Transverse colon (tissue), 4 donors: ENCODE measurements at regions not wholly inside any gene's neighbourhood (a gene's known extent, or its start where the extent isn't known, plus 50 kb on each side); places are given as distances from the start of the nearest gene placed in this dataset.

Experiments used
- DNase-seq: peaks from one replicate; pipeline ENCODE4 v3.0.0-alpha.2; 2019
- H3K27ac ChIP-seq, 4 donors: fragments of 200-600 bp; sonication (generic); 2 replicates each; pipeline ENCODE4 v1.5.1; 2016 to 2018; ENCODE audit warnings: inconsistent platforms in 4 of 4
- H3K27me3 ChIP-seq: fragments of 200-600 bp; sonication (generic); 2 replicates; pipeline ENCODE4 v1.5.1; 2017; ENCODE audit warnings: inconsistent platforms
- H3K36me3 ChIP-seq, 4 donors: fragments of 200-600 bp; sonication (generic); 2 replicates each; pipeline ENCODE4 v1.5.1; 2017 to 2019; ENCODE audit warnings: inconsistent platforms in 4 of 4
- H3K4me1 ChIP-seq, 4 donors: fragments of 200-600 bp; sonication (generic); 2 replicates each; pipeline ENCODE4 v1.5.1; 2017 to 2020; ENCODE audit warnings: inconsistent platforms in 4 of 4
- H3K4me3 ChIP-seq, 4 donors: fragments of 200-600 bp; sonication (generic); 1 replicate in 1 of 4; 2 replicates in 3 of 4; pipeline versions ENCODE4 v1.5.1 to v1.6.1; 2017 to 2019; ENCODE audit warnings: inconsistent platforms in 4 of 4
- H3K9me3 ChIP-seq, 2 donors: fragments of 200-600 bp; sonication (generic); 2 replicates each; pipeline ENCODE4 v1.5.1; 2017 to 2019; ENCODE audit warnings: inconsistent platforms in 2 of 2
- EP300 ChIP-seq: sonication (generic); formaldehyde crosslinking; IDR thresholded peaks from one replicate; pipeline ENCODE4 v1.6.1; 2017; ENCODE audit warnings: antibody characterized with exemption, low read depth
- POLR2A ChIP-seq: fragments of 450-650 bp; IDR thresholded peaks from one replicate; pipeline ENCODE4 v1.6.1; 2016; ENCODE audit warnings: antibody characterized with exemption, mild to moderate bottlenecking, moderate library complexity
- POLR2AphosphoS5 ChIP-seq, 3 donors: sonication (generic); formaldehyde crosslinking; IDR thresholded peaks; one replicate each; pipeline ENCODE4 v1.6.1; 2016; ENCODE audit warnings: antibody characterized with exemption in 3 of 3
- WGBS, 2 donors: methylation state at CpG; one replicate each; pipeline ENCODE4 v1.1.5; 2018; ENCODE audit warnings: low coverage in 1 of 2; 5-methylcytosine and 5-hydroxymethylcytosine counted together
- in situ Hi-C, 4 donors: fragments of 200-750 bp; cut with MboI; loops; one replicate each; pipeline versions ENCODE4 v1.15.0 to v1.15.1; 2017; ENCODE audit warnings: low sequenced_read_pairs in 3 of 4, low pct_ligation_motif_present in 1 of 4, low pct_unique_long_range_greater_than_20kb in 1 of 4
- intact Hi-C: fragments of 100-400 bp; cut with DNase I; formaldehyde crosslinking; loops from one replicate; pipeline ENCODE4 v1.15.1; 2023; ENCODE audit warnings: low total_unique reads
- TF ChIP-seq, protein P1 (sequence below), 5 experiments: fragments of 200-600 bp in 3 of 5; fragments of 450-650 bp in 2 of 5; sonication (generic) in 3 of 5; IDR thresholded peaks; 1 replicate in 2 of 5; 2 replicates in 3 of 5; pipeline ENCODE4 v1.5.1; 2016 to 2017; ENCODE audit warnings: antibody characterized with exemption in 5 of 5, inconsistent platforms in 3 of 5, mild to moderate bottlenecking in 2 of 5, moderate library complexity in 1 of 5

DNA sequence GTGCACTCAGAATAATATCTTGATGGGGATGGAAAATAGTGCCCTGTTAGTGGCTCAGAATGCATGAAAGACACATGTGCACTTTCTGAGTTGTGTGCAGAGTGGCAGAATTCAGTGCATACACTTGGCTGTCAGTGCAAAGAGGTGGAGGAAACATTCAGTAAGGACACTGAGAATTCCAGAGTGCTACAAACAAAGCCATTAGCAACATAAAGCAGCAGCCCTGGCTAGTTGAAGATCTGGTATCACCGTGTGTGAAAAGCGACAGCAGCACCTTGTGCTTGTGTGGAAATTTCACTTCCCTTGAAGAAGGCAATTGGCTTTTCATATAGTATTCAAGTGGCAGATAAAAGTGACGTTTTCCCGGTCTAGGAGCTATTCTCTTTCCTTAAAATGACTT is 810.4 kb downstream of the TRIML1 start:
- DNase-seq = no peak
- Histone ChIP-seq H3K36me3 (no peaks in the 10 kb centered on the region), H3K4me1 (no peaks in the 10 kb centered on the region), H3K27ac (no peak overlapping the region), H3K27me3 (no peaks in the 10 kb centered on the region), H3K4me3 (no peak overlapping the region), H3K9me3 (no peaks in the 10 kb centered on the region)
- intact Hi-C loops = no loop called here
- 58 to 68% methylated on average over 4 of the region's 4 CpGs for WGBS, 2 donors
- in situ Hi-C loops = no loop called here
- TF ChIP-seq POLR2A (no peak), POLR2AphosphoS5 (IDR thresholded peaks at IDR 0.05) (no peak), EP300 (no peak)
- TF ChIP-seq, protein P1, sequence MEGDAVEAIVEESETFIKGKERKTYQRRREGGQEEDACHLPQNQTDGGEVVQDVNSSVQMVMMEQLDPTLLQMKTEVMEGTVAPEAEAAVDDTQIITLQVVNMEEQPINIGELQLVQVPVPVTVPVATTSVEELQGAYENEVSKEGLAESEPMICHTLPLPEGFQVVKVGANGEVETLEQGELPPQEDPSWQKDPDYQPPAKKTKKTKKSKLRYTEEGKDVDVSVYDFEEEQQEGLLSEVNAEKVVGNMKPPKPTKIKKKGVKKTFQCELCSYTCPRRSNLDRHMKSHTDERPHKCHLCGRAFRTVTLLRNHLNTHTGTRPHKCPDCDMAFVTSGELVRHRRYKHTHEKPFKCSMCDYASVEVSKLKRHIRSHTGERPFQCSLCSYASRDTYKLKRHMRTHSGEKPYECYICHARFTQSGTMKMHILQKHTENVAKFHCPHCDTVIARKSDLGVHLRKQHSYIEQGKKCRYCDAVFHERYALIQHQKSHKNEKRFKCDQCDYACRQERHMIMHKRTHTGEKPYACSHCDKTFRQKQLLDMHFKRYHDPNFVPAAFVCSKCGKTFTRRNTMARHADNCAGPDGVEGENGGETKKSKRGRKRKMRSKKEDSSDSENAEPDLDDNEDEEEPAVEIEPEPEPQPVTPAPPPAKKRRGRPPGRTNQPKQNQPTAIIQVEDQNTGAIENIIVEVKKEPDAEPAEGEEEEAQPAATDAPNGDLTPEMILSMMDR (IDR thresholded peaks at IDR 0.05) = no peak

DNA sequence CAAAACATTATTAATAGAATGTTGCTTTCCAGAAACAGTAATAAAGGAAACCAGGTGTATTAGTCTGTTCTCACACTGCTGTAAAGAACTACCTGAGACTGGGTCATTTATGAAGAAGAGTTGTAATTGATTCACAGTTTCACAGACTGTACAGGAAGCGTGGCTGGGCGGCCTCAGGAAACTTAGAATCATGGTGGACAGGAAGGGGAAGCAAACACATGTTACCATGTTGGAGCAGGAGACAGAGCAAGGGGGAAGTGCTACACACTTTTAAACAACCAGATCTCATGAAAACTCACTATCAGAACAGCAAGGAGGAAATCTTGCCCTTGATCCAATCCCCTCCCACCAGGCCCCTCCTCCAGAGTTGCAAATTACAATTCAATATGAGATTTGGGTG is 815.8 kb downstream of the TRIML1 start:
- no peak overlapping the region for H3K4me3 ChIP-seq
- no peak overlapping the region for H3K27ac ChIP-seq
- no peak for DNase-seq
- in situ Hi-C loops (no loop called here), intact Hi-C loops (no loop called here)
- H3K4me1 ChIP-seq = no peaks in the 10 kb centered on the region
- H3K36me3 ChIP-seq = no peaks in the 10 kb centered on the region
- H3K27me3 ChIP-seq = no peaks in the 10 kb centered on the region
- TF ChIP-seq, protein P1 (IDR thresholded peaks at IDR 0.05) = no peak
- TF ChIP-seq POLR2A = no peak
- TF ChIP-seq EP300 = no peak
- TF ChIP-seq POLR2AphosphoS5 (IDR thresholded peaks at IDR 0.05) = no peak
- 48 to 68% methylated on average over 2 of the region's 2 CpGs for WGBS, 2 donors
- no peaks in the 10 kb centered on the region for H3K9me3 ChIP-seq

DNA sequence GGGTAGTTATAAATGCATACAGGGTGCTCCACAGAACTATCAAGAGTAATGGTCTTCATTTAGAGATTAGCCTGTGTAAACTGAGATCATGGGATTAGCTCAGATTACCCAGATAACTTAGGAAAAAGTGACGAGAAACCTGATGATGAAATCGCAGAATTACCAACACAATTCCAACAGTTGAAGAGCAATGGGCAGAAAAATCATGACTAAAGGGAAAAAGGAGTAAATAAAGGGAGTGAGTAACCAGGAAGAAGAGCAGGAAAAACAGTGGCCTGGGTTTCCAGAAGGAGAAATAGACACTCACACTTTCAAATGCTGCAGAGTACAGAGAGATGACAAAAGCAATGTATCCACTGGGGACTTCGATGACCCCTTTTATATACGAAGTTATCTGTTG is 817.3 kb downstream of the TRIML1 start:
- 61 to 78% methylated on average over 2 to 4 of the region's 4 CpGs for WGBS, 2 donors
- TF ChIP-seq, protein P1 (IDR thresholded peaks at IDR 0.05) = no peak
- TF ChIP-seq POLR2AphosphoS5 (IDR thresholded peaks at IDR 0.05) (no peak), POLR2A (no peak), EP300 (no peak)

DNA sequence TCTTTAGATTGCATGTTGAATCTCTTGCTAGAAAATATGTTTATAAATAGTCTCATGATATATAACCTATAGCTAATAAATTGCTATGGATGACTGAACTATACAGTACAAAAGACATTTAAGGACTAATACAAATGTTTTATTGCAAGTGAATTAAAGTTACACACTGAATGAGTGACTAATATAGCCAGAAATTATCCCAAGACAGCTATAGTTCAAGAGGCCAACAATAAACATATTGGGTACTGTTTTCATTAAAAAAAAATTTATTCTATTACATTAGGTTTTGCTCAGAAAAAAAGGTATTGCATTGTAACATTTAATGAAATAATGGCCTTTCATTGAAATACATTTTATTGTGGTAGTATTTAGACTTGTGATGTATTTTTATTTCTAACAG is 819.1 kb downstream of the TRIML1 start:
- Histone ChIP-seq H3K36me3 (no peaks in the 10 kb centered on the region), H3K27me3 (no peaks in the 10 kb centered on the region), H3K27ac (no peak overlapping the region), H3K4me3 (no peak overlapping the region), H3K9me3 (no peaks in the 10 kb centered on the region), H3K4me1 (no peaks in the 10 kb centered on the region)
- in situ Hi-C loops (no loop called here), intact Hi-C loops (no loop called here)
- DNase-seq = no peak
- TF ChIP-seq EP300 = no peak
- TF ChIP-seq, protein P1 (IDR thresholded peaks at IDR 0.05) = no peak
- no peak for TF ChIP-seq POLR2AphosphoS5 (IDR thresholded peaks at IDR 0.05)
- no peak for TF ChIP-seq POLR2A

More for the DNA sequence above, 817.3 kb downstream of the TRIML1 start:
- in situ Hi-C loops = no loop called here
- no peak for DNase-seq
- Histone ChIP-seq H3K27ac (no peak overlapping the region), H3K4me3 (no peak overlapping the region), H3K36me3 (no peaks in the 10 kb centered on the region), H3K27me3 (no peaks in the 10 kb centered on the region), H3K9me3 (no peaks in the 10 kb centered on the region), H3K4me1 (no peaks in the 10 kb centered on the region)
- intact Hi-C loops = no loop called here
